ENCODE measurements at regions not wholly inside any gene's neighbourhood (a gene's known extent, or its start where the extent isn't known, plus 50 kb on each side); places are given as distances from the start of the nearest gene placed in this dataset.
"Not testable (repeated sequence)": the region's sequence is repeated elsewhere in the genome, so short reads cannot be mapped to it uniquely, and the experiment has no call there.

DNA sequence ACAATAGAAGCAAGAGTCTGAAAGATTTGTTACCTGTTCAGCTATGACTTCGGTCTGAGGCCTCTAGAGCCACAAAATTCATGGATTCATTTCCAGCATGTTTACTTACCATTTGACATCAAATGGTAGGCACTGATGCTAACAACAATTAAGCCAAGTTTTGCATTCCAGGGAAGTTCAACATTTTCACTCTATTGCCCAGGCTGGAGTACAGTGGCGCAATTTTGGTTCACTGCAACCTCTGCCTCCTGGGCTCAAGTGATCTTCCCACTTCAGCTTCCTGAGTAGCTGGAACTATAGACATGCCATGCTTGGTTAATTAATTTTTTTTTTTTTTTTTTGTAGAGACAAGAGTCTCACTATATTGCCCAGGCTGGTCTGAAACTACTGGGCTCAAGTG, 114.1 kb upstream of the SGK1 start:
- H3K36me3 ChIP-seq, result no peaks in the 10 kb centered on the region
- H3K9ac ChIP-seq (ENCODE audit: low read depth in 2 of 2, low read length in 2 of 2), result no peak overlapping the region
- no peak overlapping the region for H3K27ac ChIP-seq
- H3K9me3 ChIP-seq, result no peaks in the 10 kb centered on the region
- DNase-seq, result no peak
- H3K27me3 ChIP-seq, result no peaks in the 10 kb centered on the region
- no peak for TF ChIP-seq CTCF (IDR thresholded peaks at IDR 0.05)
- no peak overlapping the region for H3K4me3 ChIP-seq
- H3K4me1 ChIP-seq, result no peaks in the 10 kb centered on the region
- intact Hi-C loops (cut with DNase I), result no loop called here

DNA sequence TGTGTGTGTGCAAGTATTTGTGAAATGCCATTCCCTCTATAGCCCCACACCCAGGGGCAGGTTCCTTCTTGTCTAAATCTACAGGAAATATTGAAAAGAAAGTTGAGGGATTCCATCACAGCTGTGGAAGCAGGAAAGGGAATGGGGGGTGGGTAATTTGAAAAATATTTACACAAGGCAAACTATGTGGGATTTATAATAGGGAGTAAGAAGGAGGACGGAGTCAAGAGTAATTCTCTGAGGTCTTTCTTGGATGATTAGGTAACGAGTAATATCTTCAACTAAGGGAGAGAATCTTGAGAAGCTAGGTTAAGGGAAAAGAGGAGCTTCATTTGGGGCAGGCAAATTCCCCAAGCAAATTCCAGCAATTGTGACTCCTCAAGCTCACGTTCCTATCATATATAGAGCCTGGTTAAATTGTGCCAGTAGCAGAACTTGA, 113.5 kb upstream of the SGK1 start:
- no peak for TF ChIP-seq CTCF (IDR thresholded peaks at IDR 0.05)
- Histone ChIP-seq H3K36me3 (no peaks in the 10 kb centered on the region), H3K4me3 (no peak overlapping the region), H3K9ac (ENCODE audit: low read depth in 2 of 2, low read length in 2 of 2) (no peak overlapping the region), H3K27ac (no peak overlapping the region), H3K9me3 (no peaks in the 10 kb centered on the region), H3K4me1 (no peaks in the 10 kb centered on the region), H3K27me3 (no peaks in the 10 kb centered on the region)
- no peak for DNase-seq
- intact Hi-C loops (cut with DNase I), result no loop called here

DNA sequence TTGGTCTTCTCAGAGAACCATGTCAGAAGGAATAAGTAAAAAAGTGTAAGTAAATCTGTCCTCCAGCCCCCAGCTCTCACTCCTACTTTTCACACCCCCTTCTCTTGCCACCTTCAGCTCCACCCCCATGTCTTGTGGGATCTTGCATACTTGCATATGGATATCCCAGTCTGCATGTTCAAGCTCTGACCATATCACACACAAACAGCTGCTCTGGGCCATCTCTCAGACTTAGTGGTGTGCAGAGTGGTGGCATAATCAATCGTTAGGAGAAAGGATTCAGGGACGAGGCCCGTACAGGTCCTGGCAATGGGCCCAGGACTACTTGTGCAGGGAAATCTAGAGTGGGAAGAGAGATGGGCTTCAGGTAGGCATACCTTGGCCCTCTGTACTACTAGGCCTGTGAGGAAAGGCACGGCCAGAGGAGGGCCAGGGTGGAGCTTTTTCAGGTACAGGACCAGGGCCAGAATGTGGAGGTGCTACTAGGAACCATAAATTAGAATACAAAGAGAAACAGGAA, 112.0 kb upstream of the SGK1 start:
- intact Hi-C loops (cut with DNase I), result no loop called here
- no peak for TF ChIP-seq CTCF (IDR thresholded peaks at IDR 0.05)
- H3K27ac ChIP-seq, result no peak overlapping the region

GRCh38 chr6:134427721-134428120, 109.8 kb upstream of the SGK1 start:
- no peak for DNase-seq
- Histone ChIP-seq H3K27ac (no peak overlapping the region), H3K9ac (ENCODE audit: low read depth in 2 of 2, low read length in 2 of 2) (no peak overlapping the region), H3K4me3 (no peak overlapping the region), H3K36me3 (no peaks in the 10 kb centered on the region), H3K4me1 (no peaks in the 10 kb centered on the region), H3K27me3 (no peaks in the 10 kb centered on the region), H3K9me3 (no peaks in the 10 kb centered on the region)
- TF ChIP-seq CTCF (IDR thresholded peaks at IDR 0.05), result no peak
- intact Hi-C loops (cut with DNase I), result no loop called here

More for the DNA sequence above, 112.0 kb upstream of the SGK1 start:
- DNase-seq, result no peak
- Histone ChIP-seq H3K9me3 (no peaks in the 10 kb centered on the region), H3K27me3 (no peaks in the 10 kb centered on the region), H3K4me3 (no peak overlapping the region), H3K4me1 (no peaks in the 10 kb centered on the region), H3K9ac (ENCODE audit: low read depth in 2 of 2, low read length in 2 of 2) (no peak overlapping the region), H3K36me3 (no peaks in the 10 kb centered on the region)

DNA sequence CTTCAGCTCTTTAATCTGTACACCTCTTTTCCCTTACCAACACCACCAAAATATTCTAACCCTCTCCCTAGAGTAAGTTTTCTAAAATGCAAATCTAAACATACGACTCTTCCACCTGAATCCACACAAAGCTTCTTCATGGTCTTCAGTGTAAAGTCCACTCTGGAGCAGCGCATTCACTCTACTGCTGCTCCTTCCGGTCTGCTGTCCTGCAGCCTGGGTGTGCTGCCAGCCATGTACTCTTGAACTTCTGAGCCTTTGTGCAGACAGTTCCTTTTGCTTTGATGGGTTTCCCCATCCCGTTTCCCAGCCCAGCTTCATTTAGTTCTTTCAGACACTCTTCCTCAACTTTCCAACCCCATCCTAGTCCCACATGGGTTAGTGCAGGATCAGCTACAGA, 108.7 kb upstream of the SGK1 start:
- TF ChIP-seq CTCF (IDR thresholded peaks at IDR 0.05), result no peak
- intact Hi-C loops (cut with DNase I), result no loop called here
- Histone ChIP-seq H3K9ac (ENCODE audit: low read depth in 2 of 2, low read length in 2 of 2) (no peak overlapping the region), H3K27me3 (no peaks in the 10 kb centered on the region), H3K36me3 (no peaks in the 10 kb centered on the region), H3K9me3 (no peaks in the 10 kb centered on the region), H3K4me1 (no peaks in the 10 kb centered on the region), H3K27ac (no peak overlapping the region), H3K4me3 (no peak overlapping the region)
- DNase-seq, result no peak

- H3K27ac ChIP-seq; intact Hi-C loops (cut with DNase I); H3K36me3 ChIP-seq; H3K4me3 ChIP-seq; DNase-seq; H3K27me3 ChIP-seq; H3K9ac ChIP-seq (ENCODE audit: low read depth in 2 of 2, low read length in 2 of 2); H3K9me3 ChIP-seq; H3K4me1 ChIP-seq: not testable (repeated sequence)
These were observed 108.0 kb upstream of the SGK1 start for GRCh38 chr6:134425917-134426316.

Measured in colonic mucosa (tissue), 4 donors.